Activated CD4-positive, alpha-beta T cell treated with anti-CD3 and anti-CD28 coated beads, Interleukin-2, amount 50 U/mL, for 4 hours (primary cell): ENCODE measurements at regions not wholly inside any gene's neighbourhood (a gene's known extent, or its start where the extent isn't known, plus 50 kb on each side); places are given as distances from the start of the nearest gene placed in this dataset.

Experiments
- DNase-seq, 2 experiments: peaks; one replicate each; pipeline ENCODE4 v3.0.0-alpha.2; 2020

DNA sequence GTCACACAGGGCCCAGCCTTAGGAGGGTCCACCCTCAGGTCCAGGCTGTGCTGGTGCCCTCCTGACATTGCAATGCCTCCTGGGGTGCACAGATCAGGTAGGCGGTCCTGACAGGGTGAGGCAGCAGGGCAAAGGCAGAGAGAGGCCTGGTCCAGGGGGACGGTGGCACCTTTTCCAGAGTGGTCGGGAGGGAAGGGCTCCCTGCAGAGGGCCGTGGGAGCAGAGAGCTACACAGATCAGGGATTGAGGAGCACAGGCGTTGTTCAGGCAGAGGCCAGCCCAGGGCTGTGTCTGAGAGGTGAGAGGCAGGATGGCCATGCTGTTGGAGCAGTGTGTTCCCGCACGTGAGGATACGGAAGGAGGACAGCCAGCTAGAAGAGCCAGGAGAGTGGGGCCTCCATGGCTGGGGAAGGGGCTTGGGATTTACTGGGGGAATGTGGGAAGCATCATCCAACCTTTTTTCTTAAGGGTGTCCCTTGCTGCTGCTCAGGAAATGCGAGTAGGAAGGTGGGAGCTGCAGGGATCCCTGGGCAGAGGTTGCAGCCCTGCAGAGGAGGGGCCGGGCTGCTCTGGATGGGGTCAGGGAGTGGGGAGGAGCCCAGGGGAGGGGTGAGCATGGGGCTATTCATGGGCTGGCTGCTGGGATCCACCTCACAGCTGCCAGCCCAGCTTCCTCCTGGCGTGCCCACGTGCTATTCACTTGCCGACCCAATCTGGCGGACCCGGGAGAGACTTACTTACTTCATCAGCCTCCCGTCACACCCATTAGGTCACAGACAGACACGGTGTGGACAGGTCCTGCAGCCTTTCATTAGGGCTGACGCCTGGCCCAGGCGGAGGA, 1516.4 kb downstream of the TBC1D22A start:
- no peak for DNase-seq

DNA sequence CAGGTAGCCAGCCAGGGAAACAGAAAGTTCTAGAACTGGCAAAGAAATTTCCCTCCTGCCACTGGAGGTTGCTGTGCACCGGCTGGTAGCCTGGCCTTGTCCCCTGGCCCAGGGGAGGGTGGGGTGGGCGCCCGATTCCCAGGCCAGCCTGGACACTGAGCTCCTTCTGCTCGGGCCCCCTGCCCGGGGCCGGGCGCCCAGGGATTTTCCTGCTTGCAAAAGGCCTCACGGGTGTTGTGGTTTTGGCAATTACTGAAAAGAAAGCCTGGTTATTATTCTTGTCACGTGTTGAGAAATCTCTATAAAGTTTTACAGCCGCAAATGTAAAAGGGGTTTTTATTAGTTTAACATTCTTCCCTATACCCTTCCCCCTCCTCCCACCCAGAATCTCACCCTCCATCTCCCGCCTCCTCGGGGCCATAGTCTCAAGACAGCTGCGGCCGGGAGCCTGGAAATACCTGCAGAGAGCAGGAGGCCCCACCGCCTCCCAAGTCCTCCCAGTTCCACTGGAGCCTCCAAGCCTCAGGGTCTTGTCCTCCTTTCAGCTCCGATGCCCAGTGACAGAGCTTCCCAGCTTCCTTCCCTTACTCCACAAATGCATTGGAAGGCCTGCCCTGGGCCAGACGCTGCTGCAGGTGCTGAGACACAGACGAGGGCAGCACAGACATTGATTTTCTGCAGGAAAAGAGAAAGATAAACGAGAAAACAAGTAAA, 1515.6 kb downstream of the TBC1D22A start:
- DNase-seq, result no peak

DNA sequence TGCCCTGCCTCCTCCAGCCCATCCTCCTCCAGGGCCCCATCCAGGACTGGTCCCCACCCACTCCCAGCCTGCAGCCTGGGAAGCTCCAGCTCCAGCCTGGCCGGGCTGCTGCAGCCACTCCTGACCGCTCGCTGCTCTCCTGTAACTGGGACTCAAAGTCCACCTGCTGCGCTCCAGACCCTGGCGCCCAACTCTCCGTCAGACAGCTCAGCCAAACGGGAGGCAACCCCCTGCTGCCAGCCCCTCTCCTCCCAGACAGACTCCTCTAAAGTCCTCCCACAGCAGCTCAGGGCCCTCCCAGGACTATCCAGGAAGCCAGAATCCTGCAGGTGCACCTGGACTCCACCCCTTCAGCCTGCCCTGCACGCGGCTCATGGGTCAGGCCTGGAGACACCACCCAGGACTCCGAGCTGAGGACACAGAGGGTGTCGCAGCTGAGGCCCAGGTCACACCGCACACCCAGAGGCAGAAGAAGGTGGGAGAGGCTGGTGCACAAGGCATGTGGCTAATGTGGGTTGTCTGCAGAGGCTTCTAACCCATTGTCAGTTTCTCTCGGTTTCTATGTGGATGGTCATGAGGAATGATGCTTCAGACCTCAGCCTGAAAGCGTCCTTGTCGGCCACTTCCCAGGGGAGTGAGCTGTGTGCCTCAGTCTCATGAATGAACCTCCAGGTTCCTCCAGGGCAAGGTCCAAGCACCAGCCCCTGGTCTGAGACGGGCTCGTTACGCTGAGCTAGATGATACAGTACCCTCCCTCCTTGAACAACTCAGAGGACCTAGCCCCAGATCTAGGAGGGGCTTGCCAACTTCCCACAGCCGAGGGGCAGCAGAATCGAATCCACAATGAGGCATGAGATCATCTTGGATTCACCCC, 1514.8 kb downstream of the TBC1D22A start:
- DNase-seq, result no peak

DNA sequence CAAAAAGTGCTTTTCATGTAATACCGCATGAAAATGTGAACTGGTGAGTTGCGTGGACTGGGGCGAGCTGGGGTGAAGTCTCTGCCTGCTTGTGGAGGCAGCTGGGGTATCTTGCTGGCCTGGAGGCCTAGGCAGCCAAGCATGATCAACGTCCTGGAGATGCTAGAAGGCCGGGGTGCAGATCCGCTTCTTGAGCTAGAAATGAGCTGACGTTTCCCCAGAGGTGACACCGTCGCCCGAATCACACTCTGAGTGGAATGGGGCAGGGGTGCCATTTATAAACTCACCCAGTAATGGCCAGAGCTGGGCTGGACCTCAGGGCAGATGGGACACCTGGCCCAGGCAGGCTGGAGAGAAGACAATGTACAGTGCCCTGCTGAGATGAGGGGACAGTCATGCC, 1513.0 kb downstream of the TBC1D22A start:
- no peak for DNase-seq

DNA sequence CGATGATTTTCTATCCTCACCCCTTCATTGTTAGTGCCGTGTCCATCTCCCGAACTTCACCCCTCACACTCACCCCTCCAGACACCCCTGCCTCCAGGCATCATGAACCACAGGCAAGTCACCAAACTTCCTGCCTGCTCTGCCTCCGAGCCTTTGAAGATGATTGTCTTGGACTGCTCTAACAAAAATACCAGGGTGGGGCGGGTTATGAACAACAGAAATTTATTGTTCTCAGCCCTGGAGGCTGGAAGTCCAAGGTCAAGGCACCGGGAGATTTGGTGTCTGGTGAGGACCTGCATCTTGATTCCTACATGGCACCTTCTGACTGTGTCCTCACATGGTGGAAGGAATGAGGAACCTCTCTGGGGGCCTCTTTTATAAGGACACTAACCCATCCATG, 1508.3 kb downstream of the TBC1D22A start:
- no peak for DNase-seq

DNA sequence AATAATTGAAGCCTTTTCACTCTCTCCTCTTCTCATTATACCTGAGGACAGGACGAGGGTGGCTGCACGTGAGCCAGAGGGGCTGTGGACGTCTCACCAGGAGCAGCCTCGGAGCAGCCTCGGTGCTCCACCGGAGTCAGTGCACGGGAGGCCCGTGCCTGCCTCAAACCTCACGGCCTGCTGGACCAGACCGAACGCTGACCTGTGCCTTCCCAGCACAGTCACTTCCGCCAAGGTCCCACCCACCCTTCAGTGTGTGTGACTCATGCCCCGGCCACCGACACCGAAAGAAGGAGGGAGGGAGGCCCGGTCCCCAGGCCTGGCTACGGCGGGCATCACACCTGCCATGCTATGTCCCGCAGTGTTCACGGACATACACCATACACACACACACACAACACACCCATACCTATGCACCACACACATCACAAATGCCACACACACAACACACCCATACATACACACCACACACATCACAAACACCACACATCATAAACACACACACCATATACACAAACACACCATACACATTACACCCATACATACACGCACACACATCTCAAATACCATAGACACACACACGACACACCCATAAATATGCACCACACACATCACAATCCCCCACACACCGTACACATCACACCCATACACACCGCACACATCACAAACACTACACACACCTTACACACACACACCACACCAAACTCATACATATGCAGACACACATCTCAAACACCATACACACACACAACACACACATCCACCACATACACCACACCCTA, 1506.5 kb downstream of the TBC1D22A start:
- DNase-seq, result no peak

DNA sequence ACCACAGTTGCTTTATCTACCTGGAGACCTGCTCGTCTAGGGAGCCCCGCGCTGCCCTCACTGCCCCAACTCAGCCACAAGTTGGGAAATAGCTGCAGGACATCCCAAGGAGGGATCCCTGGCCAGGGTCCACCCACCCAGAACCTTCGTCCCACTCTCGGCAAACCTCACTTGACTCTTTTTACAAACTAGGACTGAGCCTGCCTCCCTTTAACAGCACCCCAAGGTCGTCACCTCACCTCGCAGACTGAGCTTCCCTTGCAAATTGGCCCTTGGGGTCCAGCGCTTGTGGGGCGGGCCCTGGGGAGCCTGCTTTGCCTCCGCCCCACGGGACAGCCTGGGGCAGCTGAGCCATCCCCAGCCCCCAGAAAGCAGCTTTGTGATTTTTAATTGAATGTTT, 1505.8 kb downstream of the TBC1D22A start:
- no peak for DNase-seq

DNA sequence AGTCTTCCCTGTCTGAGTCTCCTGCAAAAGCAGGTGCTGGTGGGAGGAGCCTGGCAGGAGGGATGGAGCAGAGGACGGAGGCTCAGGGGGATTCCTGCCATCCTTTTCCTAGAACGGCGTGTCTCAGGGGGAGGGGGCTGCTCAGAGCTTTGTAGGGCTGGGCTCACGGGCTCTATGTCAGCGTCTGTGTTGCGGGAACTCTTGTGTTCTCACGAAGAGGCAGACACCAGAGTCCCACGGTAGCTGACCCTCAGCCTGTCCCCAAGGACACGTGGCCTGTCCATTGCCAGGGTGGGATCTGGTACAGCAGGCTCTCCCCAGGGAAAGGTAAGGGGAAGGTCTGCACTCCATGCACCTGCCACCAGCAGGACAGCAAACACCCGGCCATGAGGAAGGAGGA, 1505.2 kb downstream of the TBC1D22A start:
- DNase-seq, result no peak

DNA sequence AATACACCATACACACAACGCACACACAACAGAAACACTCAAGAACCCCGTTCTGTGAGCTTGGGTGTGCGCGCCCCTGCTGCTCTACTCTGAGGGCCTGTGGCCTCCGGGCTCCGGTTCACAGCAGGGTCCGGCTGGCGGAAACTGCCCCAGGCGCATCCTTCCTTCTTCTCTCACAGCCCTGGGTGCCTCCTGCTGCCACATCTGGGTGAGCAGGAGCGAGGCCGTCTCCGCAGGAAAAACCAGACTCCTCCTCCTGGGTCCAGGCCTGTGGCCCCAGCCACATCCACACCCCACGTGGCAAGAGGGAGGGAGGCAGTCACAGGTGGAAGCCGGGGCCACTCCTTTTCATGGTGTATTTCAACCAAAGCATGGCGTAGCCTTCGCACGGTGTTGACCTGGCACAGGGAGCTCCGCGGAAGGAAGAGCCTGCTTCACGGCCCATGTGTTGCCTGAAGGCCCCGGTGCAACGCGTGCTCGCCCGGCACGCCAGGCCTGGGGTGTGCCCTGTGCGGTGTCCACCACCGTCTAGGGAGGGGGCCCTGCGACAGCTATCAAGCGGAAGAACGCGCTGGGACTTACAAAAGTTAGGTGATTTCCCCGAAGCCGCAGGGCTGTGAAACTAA, 1502.7 kb downstream of the TBC1D22A start:
- DNase-seq, result no peak

DNA sequence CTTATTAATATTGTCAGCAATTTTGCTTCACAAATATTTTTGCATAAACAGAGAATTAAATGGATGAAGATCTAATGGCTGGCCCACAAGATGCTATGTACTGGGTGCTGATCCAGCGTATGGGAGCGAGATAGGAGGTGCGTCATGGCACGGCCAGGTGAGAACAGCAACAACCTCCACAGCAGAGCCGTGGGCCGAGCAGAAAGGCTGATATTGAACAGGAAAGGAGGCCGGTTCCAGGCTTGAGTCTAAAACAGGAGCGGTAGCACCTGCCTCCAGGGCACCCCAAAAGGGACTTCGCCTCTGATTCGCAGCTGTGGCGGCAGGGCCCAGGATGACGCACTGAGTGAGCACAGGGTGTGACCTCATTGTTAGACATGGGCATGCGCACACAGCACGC, 1502.1 kb downstream of the TBC1D22A start:
- DNase-seq, result no peak

DNA sequence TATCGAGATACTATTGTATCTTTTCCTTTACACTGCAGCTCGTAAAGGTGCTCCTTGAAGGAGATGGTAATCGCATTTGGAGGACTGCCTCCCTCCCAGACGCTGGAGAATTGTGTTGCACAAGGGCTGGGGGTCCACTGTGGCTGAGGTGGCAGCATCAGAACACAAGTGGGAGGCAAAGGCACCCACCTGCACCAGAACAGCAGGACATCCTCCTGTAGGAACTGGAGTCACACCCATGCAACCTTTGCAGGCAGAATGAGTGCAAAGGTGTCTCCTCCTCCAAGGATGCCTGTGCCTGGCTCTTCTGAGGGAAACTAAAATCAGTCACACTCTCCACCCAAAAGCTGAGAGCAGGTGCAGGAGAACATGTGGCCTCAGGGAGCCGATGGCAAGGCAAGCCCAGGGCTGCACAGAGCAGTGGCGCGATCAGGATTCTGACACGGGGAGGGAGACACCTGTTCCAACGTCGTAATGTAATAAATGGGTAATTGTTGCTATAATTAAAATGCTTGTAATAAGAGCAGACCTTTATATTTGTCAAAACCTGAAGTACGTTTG, 1501.4 kb downstream of the TBC1D22A start:
- no peak for DNase-seq

DNA sequence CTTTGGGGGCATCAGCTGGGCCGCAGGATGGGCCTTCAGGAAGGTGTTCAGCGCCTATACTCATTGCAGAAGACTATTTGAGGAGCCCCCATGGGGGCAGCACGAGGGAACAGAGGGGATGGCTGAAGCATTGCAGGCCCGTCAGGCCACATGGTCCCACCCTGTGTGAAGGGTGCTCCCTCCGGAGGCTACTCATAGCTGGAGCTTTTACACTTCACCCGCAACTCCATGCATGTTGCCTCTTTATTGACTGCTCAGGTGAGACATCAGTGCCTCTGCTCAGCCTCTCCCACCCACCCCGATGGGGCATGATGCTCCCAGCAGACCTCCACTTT, 1500.9 kb downstream of the TBC1D22A start:
- DNase-seq, result no peak

DNA sequence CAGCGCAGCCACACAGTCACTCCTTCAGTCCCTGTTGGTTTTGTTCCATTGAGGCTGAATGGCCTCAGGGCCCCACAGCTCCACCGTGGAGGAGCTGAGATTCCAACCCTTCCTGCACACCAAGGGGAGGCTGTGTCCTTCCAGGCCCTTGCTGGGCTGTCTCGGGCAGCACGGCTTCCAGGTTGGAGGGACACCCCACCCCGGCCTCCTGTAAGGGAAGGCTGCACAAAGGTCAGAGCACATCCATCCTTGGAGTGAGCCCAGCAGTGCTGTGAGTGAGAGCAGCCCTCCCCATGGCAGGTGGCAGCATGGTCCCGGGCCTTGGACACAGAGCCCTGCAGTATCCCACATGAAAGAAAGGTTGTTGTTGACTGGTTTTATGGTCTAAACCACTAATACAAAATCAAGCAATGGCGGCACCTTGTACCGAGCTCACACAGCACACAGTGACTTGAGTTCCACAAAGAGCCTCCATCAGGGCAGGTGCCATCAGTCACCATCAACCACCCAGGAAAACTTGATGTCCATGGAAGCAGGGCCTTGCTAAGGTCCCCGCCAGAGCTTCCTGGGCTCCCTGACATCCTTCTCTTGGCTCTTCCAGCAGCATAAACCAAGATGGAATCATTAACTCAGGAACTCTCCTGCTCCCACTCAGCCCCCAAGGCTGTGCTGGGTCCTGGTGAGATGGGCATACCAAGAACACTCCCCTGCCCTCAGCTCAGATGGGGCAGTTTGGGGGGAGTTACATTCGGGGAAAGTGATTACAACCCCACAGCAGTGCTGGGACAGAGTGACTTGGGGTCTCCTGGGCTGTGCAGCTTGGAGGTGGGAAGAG, 1500.4 kb downstream of the TBC1D22A start:
- DNase-seq, result no peak

DNA sequence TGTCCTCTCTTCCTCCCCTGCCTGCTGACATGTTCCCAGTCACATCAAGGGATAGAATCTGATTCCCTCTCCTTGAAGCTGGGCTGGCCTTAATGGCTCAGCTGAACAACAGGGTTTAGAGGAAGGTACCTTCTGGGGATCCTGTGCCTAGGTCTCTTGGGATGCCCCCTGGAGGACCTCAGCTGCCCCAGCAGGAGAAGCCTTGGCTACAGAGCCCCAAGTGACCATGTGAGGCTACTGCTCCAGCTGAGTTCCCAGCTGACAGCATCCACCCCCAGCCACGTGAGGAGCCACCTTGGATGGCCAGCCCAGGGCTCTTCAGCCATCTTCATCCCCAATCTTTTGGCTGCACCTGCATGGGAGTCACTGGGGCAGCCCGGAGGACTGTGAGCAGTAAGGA, 1499.3 kb downstream of the TBC1D22A start:
- DNase-seq, result no peak

DNA sequence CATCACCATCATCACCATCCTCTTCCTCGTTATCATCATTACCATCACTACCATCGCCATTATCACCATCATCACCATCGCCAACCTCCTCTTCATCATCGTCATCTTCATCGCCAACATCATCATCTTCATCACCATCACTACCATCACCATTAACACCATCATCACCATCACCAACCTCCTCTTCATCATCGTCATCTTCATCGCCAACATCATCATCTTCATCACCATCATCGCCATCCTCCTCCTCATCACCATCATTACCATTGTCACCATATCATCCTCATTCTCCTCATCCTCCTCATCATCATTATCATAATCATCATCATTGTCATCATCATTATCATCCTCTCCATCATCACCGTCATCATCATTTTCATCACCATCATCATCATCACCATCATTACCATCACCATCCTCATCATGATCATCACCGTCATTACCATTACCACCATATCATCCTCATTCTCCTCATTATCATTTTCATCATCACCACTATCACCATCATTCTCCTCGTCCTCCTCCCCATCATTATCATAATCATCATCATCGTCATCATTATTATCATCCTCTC, 1498.7 kb downstream of the TBC1D22A start:
- no peak for DNase-seq

DNA sequence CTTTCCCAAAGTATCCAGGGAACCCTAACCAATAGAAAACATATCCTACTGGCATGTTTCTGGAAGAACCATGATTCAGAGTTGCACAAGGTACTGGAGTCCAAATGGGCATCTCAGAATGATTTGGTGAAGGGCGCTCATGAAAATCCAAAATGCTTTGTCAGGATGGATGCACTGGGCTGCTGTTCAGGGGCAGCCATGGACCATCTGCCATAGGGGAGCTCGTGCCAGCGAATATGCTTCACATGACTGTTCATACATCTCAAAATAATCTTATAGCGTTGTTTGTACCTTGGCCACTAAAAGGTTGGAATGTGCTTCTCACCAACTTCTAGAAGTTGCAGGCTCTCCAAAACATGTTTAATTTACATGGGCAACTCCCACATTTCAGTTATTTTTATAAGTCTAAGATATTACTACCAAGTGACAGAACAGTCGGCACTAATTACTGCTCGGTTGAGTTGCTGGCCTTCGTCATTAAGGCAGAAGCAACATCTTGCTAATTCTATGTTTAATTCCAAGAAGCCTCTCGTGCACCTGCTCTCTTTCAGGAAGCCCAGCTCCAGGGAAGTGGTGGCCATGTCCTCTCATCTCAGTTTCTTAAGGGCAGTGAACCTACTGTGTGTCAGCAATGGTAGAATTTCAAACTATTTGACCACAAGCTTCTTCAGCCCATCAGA, 1497.7 kb downstream of the TBC1D22A start:
- no peak for DNase-seq

DNA sequence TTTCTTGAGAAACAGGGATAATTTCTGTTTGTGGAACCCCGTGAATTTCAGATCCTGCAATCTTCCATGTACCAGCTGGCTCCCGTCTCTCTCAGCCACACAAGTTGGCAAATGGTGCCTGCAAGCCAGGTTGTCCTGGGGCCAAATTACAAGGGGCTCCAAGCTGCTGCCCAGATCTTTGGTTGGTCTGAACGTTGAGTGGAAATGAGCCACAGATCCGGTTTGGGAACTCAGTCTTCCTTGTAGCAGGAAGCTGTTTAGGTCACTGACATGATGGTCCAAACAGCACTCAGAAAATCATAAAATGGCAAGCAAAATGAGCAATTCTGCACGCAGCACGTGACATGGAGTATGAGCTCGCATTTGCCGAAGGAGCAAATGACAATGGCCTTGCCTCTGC, 1496.4 kb downstream of the TBC1D22A start:
- no peak for DNase-seq

DNA sequence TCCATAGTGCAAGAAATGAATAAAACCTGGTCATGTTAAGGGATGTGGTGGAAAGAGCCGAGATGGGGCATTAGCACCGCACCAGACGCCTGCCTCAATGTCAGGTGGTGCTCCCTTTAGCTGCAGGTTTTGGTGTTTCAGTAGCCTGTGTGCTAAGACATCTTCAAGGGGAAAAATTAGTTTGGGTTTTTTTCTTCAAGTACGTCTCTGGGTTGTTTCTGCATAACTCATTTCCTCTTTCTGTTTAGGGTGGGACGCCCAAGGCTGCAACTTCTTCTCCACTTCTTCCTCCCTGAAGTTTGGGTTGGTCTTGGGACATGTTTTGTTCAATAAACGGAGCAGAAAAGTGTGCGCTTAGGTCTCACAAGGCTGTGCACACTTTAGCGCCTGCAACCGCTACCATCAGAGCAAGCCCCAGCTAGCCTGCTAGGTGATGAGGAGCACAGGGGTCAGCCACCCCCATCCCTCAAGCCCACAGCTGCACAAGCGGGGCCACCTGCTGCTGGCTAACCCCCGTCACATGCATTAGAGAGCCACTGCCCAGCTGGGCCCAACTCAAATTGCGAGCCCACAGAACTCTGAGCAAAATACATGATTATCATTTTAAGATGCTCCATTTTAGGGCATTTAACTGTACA, 1495.7 kb downstream of the TBC1D22A start:
- DNase-seq, result no peak

DNA sequence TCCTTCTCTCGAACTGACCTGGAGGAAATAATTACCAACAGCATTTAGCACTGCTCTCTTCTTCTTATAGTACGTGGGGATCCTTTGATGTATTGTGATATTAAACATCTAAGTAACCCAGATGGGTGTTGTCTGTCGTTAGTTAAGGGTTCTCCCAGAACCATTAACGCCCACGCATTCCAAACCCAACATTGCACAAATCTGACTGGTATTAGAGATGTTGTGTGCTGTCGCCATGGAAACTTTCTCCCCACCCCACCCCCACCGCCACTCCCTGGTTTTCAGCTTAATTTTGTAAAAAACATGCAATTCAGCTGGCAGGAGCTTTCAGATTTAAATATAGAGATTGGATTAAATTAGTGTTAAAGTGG, 1495.2 kb downstream of the TBC1D22A start:
- DNase-seq, result no peak
